Activated CD4-positive, alpha-beta T cell treated with anti-CD3 and anti-CD28 coated beads, Interleukin-2, amount 10 ng/mL, durations not matched to agents 7 days and 5 days (primary cell): ENCODE measurements at regions not wholly inside any gene's neighbourhood (a gene's known extent, or its start where the extent isn't known, plus 50 kb on each side); places are given as distances from the start of the nearest gene placed in this dataset.

Source experiments
- CTCF ChIA-PET: fragments of 350-600 bp; sonication (Branson Sonifier 250); formaldehyde crosslinking; loops from one replicate; lab custom pipeline; 2021; ENCODE audit warnings: antibody characterized with exemption; lab: Charles Lee
- POLR2A ChIA-PET: fragments of 350-600 bp; sonication (Branson Sonifier 250); formaldehyde crosslinking; loops from one replicate; lab custom pipeline; 2021; ENCODE audit warnings: antibody characterized with exemption; lab: Charles Lee
- DNase-seq: peaks from one replicate; pipeline ENCODE4 v3.0.0-alpha.2; 2020
- H3K27ac Mint-ChIP-seq: one replicate; pipeline ENCODE4 v1.8.0; 2021; ENCODE audit warnings: mild to moderate bottlenecking, moderate library complexity, mixed read lengths
- H3K27me3 Mint-ChIP-seq: one replicate; pipeline ENCODE4 v1.8.0; 2021; ENCODE audit warnings: mixed read lengths
- H3K36me3 Mint-ChIP-seq: one replicate; pipeline ENCODE4 v1.8.0; 2021; ENCODE audit warnings: low read depth, mixed read lengths
- H3K4me1 Mint-ChIP-seq: one replicate; pipeline ENCODE4 v1.8.0; 2021; ENCODE audit warnings: mixed read lengths
- H3K4me3 Mint-ChIP-seq: one replicate; pipeline ENCODE4 v1.8.0; 2021; ENCODE audit warnings: mild to moderate bottlenecking, moderate library complexity, mixed read lengths
- H3K9me3 Mint-ChIP-seq: one replicate; pipeline ENCODE4 v1.8.0; 2021; ENCODE audit warnings: mixed read lengths

- Mint-ChIP-seq H3K27me3 (peaks cover 4% of the 10 kb centered on the region), H3K36me3 (peaks cover 3% of the 10 kb centered on the region), H3K27ac (no peak overlapping the region), H3K4me3 (no peak overlapping the region), H3K4me1 (peaks cover 39% of the 10 kb centered on the region), H3K9me3 (no peaks in the 10 kb centered on the region)
- DNase-seq = no peak
- POLR2A ChIA-PET = no interaction called here
- CTCF ChIA-PET = interaction anchor here (1.1 to 1.9 kb wide), 2 partner anchors 136 to 674 kb away, joined by 3 to 4 read pairs; no protein-coding TSS in a partner anchor
Observed at GRCh38 chr2:204115137-204116056, 178.8 kb downstream of the ICOS start.

- H3K27me3 Mint-ChIP-seq = peaks cover 4% of the 10 kb centered on the region
- ChIA-PET POLR2A (no interaction called here), CTCF (interaction anchor here (1.1 to 1.9 kb wide), 2 partner anchors 135 to 673 kb away, joined by 3 to 4 read pairs; no protein-coding TSS in a partner anchor)
- peaks cover 2% of the 10 kb centered on the region for H3K36me3 Mint-ChIP-seq
- H3K4me1 Mint-ChIP-seq = peaks cover 31% of the 10 kb centered on the region
- H3K4me3 Mint-ChIP-seq = no peak overlapping the region
- DNase-seq = no peak
- no peak overlapping the region for H3K27ac Mint-ChIP-seq
- H3K9me3 Mint-ChIP-seq = no peaks in the 10 kb centered on the region
Observed at GRCh38 chr2:204116159-204116792, 179.7 kb downstream of the ICOS start.

- no peak overlapping the region for H3K4me3 Mint-ChIP-seq
Observed at GRCh38 chr2:204122425-204122824, 185.9 kb downstream of the ICOS start.

GRCh38 chr2:204124140-204124750 lies 187.7 kb downstream of the ICOS start:
- no peak overlapping the region for H3K4me3 Mint-ChIP-seq
- no peak overlapping the region for H3K27ac Mint-ChIP-seq
- peaks cover 2% of the 10 kb centered on the region for H3K9me3 Mint-ChIP-seq
- no peak for DNase-seq
- ChIA-PET POLR2A (no interaction called here), CTCF (interaction anchor here (1.5 kb wide), 1 partner anchor 17 kb away, joined by 3 read pairs; no protein-coding TSS in a partner anchor)
- H3K4me1 Mint-ChIP-seq = no peaks in the 10 kb centered on the region
- H3K27me3 Mint-ChIP-seq = peaks cover 10% of the 10 kb centered on the region
- no peaks in the 10 kb centered on the region for H3K36me3 Mint-ChIP-seq

More at GRCh38 chr2:204122425-204122824, 185.9 kb downstream of the ICOS start:
- Mint-ChIP-seq H3K27me3 (peaks cover 10% of the 10 kb centered on the region), H3K36me3 (no peaks in the 10 kb centered on the region), H3K4me1 (no peaks in the 10 kb centered on the region), H3K27ac (no peak overlapping the region), H3K9me3 (peaks cover 2% of the 10 kb centered on the region)
- ChIA-PET POLR2A (no interaction called here), CTCF (interaction anchor here (1.8 kb wide), 1 partner anchor 72 kb away, joined by 3 read pairs; no protein-coding TSS in a partner anchor)
- no peak for DNase-seq

- DNase-seq = no peak
- ChIA-PET CTCF (no interaction called here), POLR2A (no interaction called here)
- no peaks in the 10 kb centered on the region for H3K4me1 Mint-ChIP-seq
- H3K9me3 Mint-ChIP-seq = peaks cover 2% of the 10 kb centered on the region
- H3K27me3 Mint-ChIP-seq = peaks cover 14% of the 10 kb centered on the region
- H3K36me3 Mint-ChIP-seq = no peaks in the 10 kb centered on the region
- no peak overlapping the region for H3K4me3 Mint-ChIP-seq
- no peak overlapping the region for H3K27ac Mint-ChIP-seq
Observed at GRCh38 chr2:204126705-204127104, 190.1 kb downstream of the ICOS start.

GRCh38 chr2:204127238-204127637 lies 190.7 kb downstream of the ICOS start:
- H3K27me3 Mint-ChIP-seq = peaks cover 14% of the 10 kb centered on the region
- no peak overlapping the region for H3K4me3 Mint-ChIP-seq
- H3K9me3 Mint-ChIP-seq = peaks cover 2% of the 10 kb centered on the region
- ChIA-PET CTCF (interaction anchor here (0.6 to 0.9 kb wide), 2 partner anchors 889 to 1891 kb away, joined by 3 to 4 read pairs; no protein-coding TSS in a partner anchor), POLR2A (no interaction called here)
- no peaks in the 10 kb centered on the region for H3K4me1 Mint-ChIP-seq
- no peaks in the 10 kb centered on the region for H3K36me3 Mint-ChIP-seq
- no peak overlapping the region for H3K27ac Mint-ChIP-seq
- DNase-seq = no peak

GRCh38 chr2:204129591-204130294 lies 193.2 kb downstream of the ICOS start:
- ChIA-PET CTCF (no interaction called here), POLR2A (no interaction called here)
- H3K4me3 Mint-ChIP-seq = no peak overlapping the region
- H3K27me3 Mint-ChIP-seq = peaks cover 4% of the 10 kb centered on the region
- H3K36me3 Mint-ChIP-seq = no peaks in the 10 kb centered on the region
- DNase-seq = no peak
- H3K9me3 Mint-ChIP-seq = peaks cover 2% of the 10 kb centered on the region
- H3K27ac Mint-ChIP-seq = no peak overlapping the region
- no peaks in the 10 kb centered on the region for H3K4me1 Mint-ChIP-seq

GRCh38 chr2:204131621-204132020 lies 195.1 kb downstream of the ICOS start:
- Mint-ChIP-seq H3K4me1 (no peaks in the 10 kb centered on the region), H3K36me3 (no peaks in the 10 kb centered on the region), H3K9me3 (peaks cover 2% of the 10 kb centered on the region), H3K27me3 (peaks cover 9% of the 10 kb centered on the region), H3K4me3 (no peak overlapping the region), H3K27ac (no peak overlapping the region)
- no peak for DNase-seq
- POLR2A ChIA-PET = no interaction called here
- CTCF ChIA-PET = interaction anchor here (1.2 kb wide), 1 partner anchor 19 kb away, joined by 3 read pairs; no protein-coding TSS in a partner anchor

- Mint-ChIP-seq H3K4me1 (no peaks in the 10 kb centered on the region), H3K27ac (no peak overlapping the region), H3K4me3 (no peak overlapping the region), H3K27me3 (peaks cover 17% of the 10 kb centered on the region), H3K36me3 (no peaks in the 10 kb centered on the region), H3K9me3 (no peaks in the 10 kb centered on the region)
- ChIA-PET POLR2A (no interaction called here), CTCF (interaction anchor here (0.7 to 1.4 kb wide), 5 partner anchors 11 to 813 kb away, joined by 3 to 6 read pairs (median 3); no protein-coding TSS in a partner anchor)
- DNase-seq = no peak
Observed at GRCh38 chr2:204133476-204133875, 196.9 kb downstream of the ICOS start.

- Mint-ChIP-seq H3K36me3 (no peaks in the 10 kb centered on the region), H3K27me3 (peaks cover 17% of the 10 kb centered on the region), H3K4me3 (no peak overlapping the region), H3K4me1 (no peaks in the 10 kb centered on the region), H3K9me3 (no peaks in the 10 kb centered on the region), H3K27ac (no peak overlapping the region)
- CTCF ChIA-PET = interaction anchor here (0.6 to 2.7 kb wide), 7 partner anchors 11 to 1922 kb away, joined by 3 to 11 read pairs (median 3); no protein-coding TSS in a partner anchor
- POLR2A ChIA-PET = no interaction called here
- no peak for DNase-seq
Observed at GRCh38 chr2:204134421-204134820, 197.9 kb downstream of the ICOS start.

GRCh38 chr2:204135752-204136151 lies 199.2 kb downstream of the ICOS start:
- Mint-ChIP-seq H3K4me3 (no peak overlapping the region), H3K36me3 (no peaks in the 10 kb centered on the region), H3K27me3 (peaks cover 20% of the 10 kb centered on the region), H3K27ac (no peak overlapping the region), H3K9me3 (no peaks in the 10 kb centered on the region), H3K4me1 (no peaks in the 10 kb centered on the region)
- CTCF ChIA-PET = interaction anchor here (2.7 kb wide), 1 partner anchor 9 kb away, joined by 11 read pairs; no protein-coding TSS in a partner anchor
- POLR2A ChIA-PET = no interaction called here
- no peak for DNase-seq

GRCh38 chr2:204138206-204138605 lies 201.6 kb downstream of the ICOS start:
- POLR2A ChIA-PET = no interaction called here
- Mint-ChIP-seq H3K4me3 (no peak overlapping the region), H3K36me3 (no peaks in the 10 kb centered on the region), H3K27me3 (peaks cover 26% of the 10 kb centered on the region), H3K4me1 (no peaks in the 10 kb centered on the region), H3K9me3 (no peaks in the 10 kb centered on the region), H3K27ac (no peak overlapping the region)
- CTCF ChIA-PET = interaction anchor here (1.4 kb wide), 1 partner anchor 14 kb away, joined by 4 read pairs; no protein-coding TSS in a partner anchor
- no peak for DNase-seq
